ENCODE measurements at regions not wholly inside any gene's neighbourhood (a gene's known extent, or its start where the extent isn't known, plus 50 kb on each side); places are given as distances from the start of the nearest gene placed in this dataset.

GRCh38 chr2:16281451-16282335 is 341.3 kb downstream of the MYCN start:
- intact Hi-C loops (cut with DNase I): loop anchor here (5.0 to 10.0 kb wide), 4 partner anchors 339 to 644 kb away; partner anchors contain the start of gene MYCN (in 1 of the 2)
- DNase-seq: no peak
- peak; percentile 79 to 82 for ATAC-seq

- no peak for ATAC-seq
- intact Hi-C loops (cut with DNase I): loop anchor here (5.0 to 10.0 kb wide), 4 partner anchors 338 to 643 kb away; partner anchors contain the start of gene MYCN (in 1 of the 2)
Observed at GRCh38 chr2:16280081-16280480, 339.7 kb downstream of the MYCN start.

GRCh38 chr2:16279641-16280040 is 339.3 kb downstream of the MYCN start:
- intact Hi-C loops (cut with DNase I): loop anchor here (5.0 to 10.0 kb wide), 4 partner anchors 337 to 642 kb away; partner anchors contain the start of gene MYCN (in 1 of the 2)
- no peak for ATAC-seq

More at GRCh38 chr2:16280081-16280480, 339.7 kb downstream of the MYCN start:
- no peak for DNase-seq

GRCh38 chr2:16279201-16279570 is 338.8 kb downstream of the MYCN start:
- no peak for ATAC-seq
- DNase-seq: no peak
- intact Hi-C loops (cut with DNase I): no loop called here

More at GRCh38 chr2:16279641-16280040, 339.3 kb downstream of the MYCN start:
- DNase-seq: no peak

GRCh38 chr2:16278421-16279200 is 338.3 kb downstream of the MYCN start:
- DNase-seq: no peak
- intact Hi-C loops (cut with DNase I): no loop called here
- no peak for ATAC-seq

GRCh38 chr2:16277117-16277516 is 336.8 kb downstream of the MYCN start:
- no peak for DNase-seq
- intact Hi-C loops (cut with DNase I): no loop called here

GRCh38 chr2:16275661-16276060 is 335.3 kb downstream of the MYCN start:
- ATAC-seq (no peak), DNase-seq (no peak)
- intact Hi-C loops (cut with DNase I): no loop called here

More at GRCh38 chr2:16277117-16277516, 336.8 kb downstream of the MYCN start:
- no peak for ATAC-seq

GRCh38 chr2:16275131-16275530 is 334.8 kb downstream of the MYCN start:
- ATAC-seq (no peak), DNase-seq (no peak)
- intact Hi-C loops (cut with DNase I): no loop called here

- intact Hi-C loops (cut with DNase I): no loop called here
- DNase-seq: no peak
- no peak for ATAC-seq
Observed at GRCh38 chr2:16273111-16273510, 332.8 kb downstream of the MYCN start.

- DNase-seq (no peak), ATAC-seq (no peak)
- intact Hi-C loops (cut with DNase I): no loop called here
Observed at GRCh38 chr2:16272038-16272788, 331.9 kb downstream of the MYCN start.

GRCh38 chr2:16271231-16271896 is 331.0 kb downstream of the MYCN start:
- DNase-seq (no peak), ATAC-seq (no peak)
- intact Hi-C loops (cut with DNase I): no loop called here

- intact Hi-C loops (cut with DNase I): no loop called here
- ATAC-seq: no peak
Observed at GRCh38 chr2:16270441-16270840, 330.1 kb downstream of the MYCN start.

GRCh38 chr2:16268301-16269000 is 328.1 kb downstream of the MYCN start:
- no peak for ATAC-seq
- no peak for DNase-seq
- intact Hi-C loops (cut with DNase I): no loop called here

More at GRCh38 chr2:16270441-16270840, 330.1 kb downstream of the MYCN start:
- DNase-seq: no peak

GRCh38 chr2:16266571-16266970 is 326.2 kb downstream of the MYCN start:
- ATAC-seq (no peak), DNase-seq (no peak)
- intact Hi-C loops (cut with DNase I): no loop called here

GRCh38 chr2:16264931-16265540 is 324.7 kb downstream of the MYCN start:
- DNase-seq (no peak), ATAC-seq (no peak)
- intact Hi-C loops (cut with DNase I): no loop called here

- intact Hi-C loops (cut with DNase I): no loop called here
- ATAC-seq (no peak), DNase-seq (no peak)
Observed at GRCh38 chr2:16264491-16264890, 324.1 kb downstream of the MYCN start.

GRCh38 chr2:16263241-16263890 is 323.0 kb downstream of the MYCN start:
- ATAC-seq (no peak), DNase-seq (no peak)
- intact Hi-C loops (cut with DNase I): no loop called here

All from left cardiac atrium (tissue), 4 donors.